Thoracic aorta (tissue), 2 donors: ENCODE measurements at regions not wholly inside any gene's neighbourhood (a gene's known extent, or its start where the extent isn't known, plus 50 kb on each side); places are given as distances from the start of the nearest gene placed in this dataset.

Experiments
- ATAC-seq: fragments of 150-250 bp; one replicate; pipeline ENCODE4 v1.8.0; 2017; ENCODE audit warnings: low read depth; ENCODE audit not compliant: insufficient number of reproducible peaks, low FRiP score
- DNase-seq: peaks from one replicate; pipeline ENCODE4 v3.0.0-alpha.2; 2020; ENCODE audit warnings: low spot score
- H3K27ac ChIP-seq, 2 donors: fragments of 200-600 bp; sonication (generic); 1 replicate in 1 of 2; 2 replicates in 1 of 2; pipeline ENCODE4 v1.5.1; 2016; ENCODE audit warnings: mild to moderate bottlenecking in 2 of 2, moderate library complexity in 2 of 2
- H3K27me3 ChIP-seq: fragments of 200-600 bp; sonication (generic); replicated peaks from 2 replicates; pipeline ENCODE4 v1.6.0; 2016; ENCODE audit warnings: mild to moderate bottlenecking; ENCODE audit not compliant: insufficient read depth
- H3K36me3 ChIP-seq: fragments of 200-600 bp; sonication (generic); one replicate; pipeline ENCODE4 v1.5.1; 2016
- H3K4me1 ChIP-seq, 2 donors: fragments of 200-600 bp; sonication (generic); 1 replicate in 1 of 2; 2 replicates in 1 of 2; pipeline versions ENCODE4 v1.5.1 to v1.6.0; 2016; ENCODE audit warnings: low read depth in 2 of 2, mild to moderate bottlenecking in 1 of 2; ENCODE audit not compliant: control insufficient read depth in 1 of 2
- H3K4me3 ChIP-seq: fragments of 200-600 bp; sonication (generic); 2 replicates; pipeline ENCODE4 v1.5.1; 2016; ENCODE audit warnings: mild to moderate bottlenecking
- H3K9me3 ChIP-seq: fragments of 200-600 bp; sonication (generic); 2 replicates; pipeline ENCODE4 v1.5.1; 2016
- CTCF ChIP-seq: fragments of 200-600 bp; sonication (generic); IDR thresholded peaks from one replicate; pipeline ENCODE4 v1.5.1; 2019; ENCODE audit warnings: antibody characterized with exemption

- no peaks in the 10 kb centered on the region for H3K4me1 ChIP-seq
- no peak overlapping the region for H3K27ac ChIP-seq
- no peaks in the 10 kb centered on the region for H3K9me3 ChIP-seq
- DNase-seq (no peak), ATAC-seq (no peak)
- no peaks in the 10 kb centered on the region for H3K36me3 ChIP-seq
- H3K4me3 ChIP-seq = no peak overlapping the region
- H3K27me3 ChIP-seq = no peaks in the 10 kb centered on the region
- TF ChIP-seq CTCF = no peak
Observed at GRCh38 chr17:6347776-6348175, 87.1 kb downstream of the AIPL1 start.

- Histone ChIP-seq H3K27me3 (no peaks in the 10 kb centered on the region), H3K4me3 (no peak overlapping the region), H3K9me3 (no peaks in the 10 kb centered on the region), H3K27ac (no peak overlapping the region), H3K36me3 (no peaks in the 10 kb centered on the region), H3K4me1 (no peaks in the 10 kb centered on the region)
- no peak for ATAC-seq
- no peak for DNase-seq
- no peak for TF ChIP-seq CTCF
Observed at GRCh38 chr17:6346986-6347385, 87.9 kb downstream of the AIPL1 start.

DNA sequence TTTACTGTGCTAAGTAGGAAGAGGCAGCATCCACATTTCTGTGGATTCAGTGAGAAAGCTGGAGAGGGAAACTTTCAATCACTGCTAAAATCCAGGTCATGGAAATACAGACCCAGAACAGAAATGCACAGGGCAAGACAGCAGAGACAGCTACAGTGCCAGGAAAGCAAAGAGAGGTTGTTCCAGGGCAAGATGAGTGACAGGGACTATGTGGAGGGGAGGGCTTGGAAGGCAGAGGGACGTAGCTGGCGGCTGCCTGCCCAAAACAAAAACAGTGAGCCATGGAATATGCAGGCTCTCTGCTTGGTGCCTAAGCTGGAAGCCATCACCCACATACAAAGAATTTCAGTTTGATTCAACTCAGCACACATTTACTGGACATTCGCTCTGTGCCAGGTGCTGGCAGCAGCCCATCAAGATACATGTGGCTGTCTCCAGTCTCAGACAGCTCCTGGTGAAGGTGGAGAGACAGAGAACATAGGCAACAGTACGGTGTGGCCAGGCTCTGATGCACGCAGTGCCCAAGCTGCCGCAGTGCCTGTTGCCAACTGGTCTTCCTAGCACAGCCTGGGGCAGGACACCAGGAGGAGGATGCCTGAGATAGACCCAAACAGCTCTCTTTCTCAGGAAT, 88.7 kb downstream of the AIPL1 start:
- no peaks in the 10 kb centered on the region for H3K27me3 ChIP-seq
- ATAC-seq (no peak), DNase-seq (no peak)
- H3K36me3 ChIP-seq = no peaks in the 10 kb centered on the region
- no peak overlapping the region for H3K27ac ChIP-seq
- H3K4me1 ChIP-seq = no peaks in the 10 kb centered on the region
- no peaks in the 10 kb centered on the region for H3K9me3 ChIP-seq
- no peak for TF ChIP-seq CTCF
- no peak overlapping the region for H3K4me3 ChIP-seq

DNA sequence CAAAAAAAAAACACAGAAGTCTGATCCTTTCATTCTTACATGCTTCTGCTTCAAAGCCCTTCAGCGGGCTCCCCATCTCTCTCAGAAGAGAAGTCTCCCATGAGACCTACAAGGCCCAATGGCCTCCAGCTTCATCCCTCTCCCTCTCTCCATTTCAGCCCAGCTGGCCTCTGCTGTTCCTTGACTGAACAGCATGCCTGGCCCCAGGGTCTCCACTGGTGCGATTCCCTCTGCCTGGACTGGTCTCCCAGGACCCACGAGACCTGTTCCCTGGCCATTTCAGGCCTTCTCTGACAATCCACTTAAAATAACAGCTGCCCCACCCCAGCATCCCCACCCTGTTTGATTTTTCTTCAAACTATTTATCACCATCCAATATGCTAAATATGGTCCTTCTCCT, 91.2 kb downstream of the AIPL1 start:
- no peak overlapping the region for H3K4me3 ChIP-seq
- TF ChIP-seq CTCF = no peak
- no peaks in the 10 kb centered on the region for H3K27me3 ChIP-seq
- H3K36me3 ChIP-seq = no peaks in the 10 kb centered on the region
- no peaks in the 10 kb centered on the region for H3K9me3 ChIP-seq
- no peak for DNase-seq
- H3K27ac ChIP-seq = no peak overlapping the region
- no peak for ATAC-seq
- no peaks in the 10 kb centered on the region for H3K4me1 ChIP-seq

- no peaks in the 10 kb centered on the region for H3K36me3 ChIP-seq
- no peak for TF ChIP-seq CTCF
- H3K27ac ChIP-seq = no peak overlapping the region
- ATAC-seq (no peak), DNase-seq (no peak)
- H3K4me3 ChIP-seq = no peak overlapping the region
- no peaks in the 10 kb centered on the region for H3K27me3 ChIP-seq
- no peaks in the 10 kb centered on the region for H3K9me3 ChIP-seq
- no peaks in the 10 kb centered on the region for H3K4me1 ChIP-seq
Observed at GRCh38 chr17:6343191-6343590, 91.7 kb downstream of the AIPL1 start.
